ENCODE measurements at regions not wholly inside any gene's neighbourhood (a gene's known extent, or its start where the extent isn't known, plus 50 kb on each side); places are given as distances from the start of the nearest gene placed in this dataset.

DNA sequence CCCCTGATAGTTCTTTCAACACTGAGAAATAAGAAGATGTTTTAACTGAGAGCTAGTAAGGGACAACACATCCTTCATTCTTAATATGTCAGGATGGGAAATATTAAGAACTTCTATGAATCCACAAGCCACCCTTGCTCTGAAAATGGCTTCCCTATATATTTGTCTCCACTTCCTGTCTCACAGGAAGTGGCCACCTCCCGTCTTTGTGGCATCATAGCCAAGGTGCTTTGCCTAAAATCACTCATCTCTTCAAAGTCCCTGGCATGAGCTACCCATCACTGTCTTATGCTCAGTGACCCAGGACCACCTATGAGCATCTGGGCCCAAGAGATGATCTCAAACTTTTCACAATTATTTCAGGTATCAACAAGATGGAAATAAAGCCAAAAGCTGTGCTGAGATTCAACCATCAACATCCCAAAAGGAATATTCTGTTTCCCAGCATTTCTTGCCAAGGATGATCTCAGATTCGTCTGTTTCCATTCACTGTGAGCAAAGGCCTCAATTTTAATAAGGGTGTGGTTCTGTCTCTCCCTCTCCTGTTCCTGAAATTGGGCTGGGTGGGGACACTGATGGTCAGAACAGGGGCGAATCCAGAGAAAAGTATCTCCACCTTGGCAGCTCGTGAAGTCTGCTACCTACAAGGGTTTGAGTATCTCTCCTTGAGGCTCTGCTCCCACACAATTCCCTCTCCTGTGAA is 493.9 kb downstream of the MN1 start:
- Histone ChIP-seq H3K27ac (ENCODE audit: low read depth, low read length) (no peak overlapping the region), H2BK5ac (ENCODE audit: low read depth, low read length) (no peak overlapping the region), H3K27me3 (replicated peaks in 1 of 4; ENCODE audit: control insufficient read depth in 3 of 4, extremely low read depth in 1 of 4, insufficient read depth in 3 of 4, low read length in 3 of 4) (peaks cover 0 to 7% (median 0%) of the 10 kb centered on the region in 4 experiments; a peak in 2 of 7 replicates), H3K36me3 (ENCODE audit: control insufficient read depth in 2 of 4, insufficient read depth in 4 of 4, low read length in 3 of 4) (no peaks in the 10 kb centered on the region; a peak in 1 of 8 replicates), H2AFZ (ENCODE audit: low read length) (no peak overlapping the region), H3K4me3 (ENCODE audit: extremely low read depth in 1 of 4, insufficient read depth in 2 of 4, low read depth in 3 of 4, low read length in 4 of 4) (no peak overlapping the region), H2BK12ac (ENCODE audit: low read depth, low read length) (no peak overlapping the region), H3K23me2 (ENCODE audit: low read depth, low read length) (peaks cover 4% of the 10 kb centered on the region), H2AK5ac (ENCODE audit: low read depth, low read length) (no peak overlapping the region), H4K91ac (replicated peaks; ENCODE audit: insufficient read length, low read length) (no peak overlapping the region), H3K4me2 (ENCODE audit: insufficient read depth in 1 of 2, low read depth in 2 of 2, low read length in 2 of 2) (no peak overlapping the region), H3K79me2 (ENCODE audit: control insufficient read depth in 1 of 2, insufficient read depth in 2 of 2, low read length in 2 of 2) (no peaks in the 10 kb centered on the region; a peak in 1 of 4 replicates), H3K4me1 (replicated peaks in 1 of 4; ENCODE audit: control insufficient read depth in 3 of 4, insufficient read depth in 4 of 4, low read length in 3 of 4) (peaks cover 5 to 21% (median 14%) of the 10 kb centered on the region in 4 experiments; a peak in 6 of 7 replicates), H3K23ac (ENCODE audit: insufficient read length) (no peak overlapping the region), H3K9me3 (ENCODE audit: insufficient read depth in 2 of 2, low read depth in 1 of 2, low read length in 1 of 2) (no peaks in the 10 kb centered on the region), H3K18ac (ENCODE audit: extremely low read depth, low read length) (no peak overlapping the region), H2BK20ac (ENCODE audit: low read length) (no peak overlapping the region), H3K79me1 (ENCODE audit: low read depth, low read length) (no peaks in the 10 kb centered on the region), H4K8ac (ENCODE audit: extremely low read depth, insufficient read depth, low read length) (no peak overlapping the region), H3K56ac (replicated peaks; ENCODE audit: insufficient read length, low read depth, low read length) (no peak overlapping the region), H2BK120ac (replicated peaks; ENCODE audit: low read depth, low read length) (no peak overlapping the region), H3K9ac (replicated peaks in 1 of 4; ENCODE audit: extremely low read depth in 1 of 4, low read depth in 3 of 4, low read length in 3 of 4) (no peak overlapping the region), H3K14ac (ENCODE audit: insufficient read length) (no peak overlapping the region), H3K4ac (replicated peaks; ENCODE audit: insufficient read length, low read depth, low read length) (no peak overlapping the region), H2BK15ac (ENCODE audit: low read length) (no peak overlapping the region), H4K20me1 (replicated peaks in 1 of 2; ENCODE audit: control insufficient read depth in 1 of 2, insufficient read depth in 2 of 2, low read length in 2 of 2) (peaks cover 0 to 3% of the 10 kb centered on the region in 2 experiments), H4K5ac (ENCODE audit: insufficient read length, low read depth, low read length) (no peak overlapping the region)
- CTCF ChIA-PET (ENCODE audit: partially characterized antibody): interaction anchor here (0.9 to 2.0 kb wide), 6 partner anchors 11 to 201 kb away, joined by 3 to 6 read pairs (median 3); no protein-coding TSS in a partner anchor
- no peak for DNase-seq (ENCODE audit: low read depth in 1 of 2, low spot score in 2 of 2)
- WGBS, 2 experiments (ENCODE audit: extremely low coverage in 1 of 2, insufficient coverage in 1 of 2, insufficient read length in 1 of 2, insufficient replicate concordance in 2 of 2, low coverage in 1 of 2, low lambda C conversion rate in 2 of 2, missing lambda C conversion rate in 1 of 2): 96% methylated on average over 4 of the region's 4 CpGs; no CpG with 5 or more reads in 1 of the 2 experiments
- FAIRE-seq: no peak
- POLR2A ChIA-PET (ENCODE audit: partially characterized antibody): interaction anchor here (1.0 kb wide), 1 partner anchor 11 kb away, joined by 3 read pairs; no protein-coding TSS in a partner anchor
- TF ChIP-seq SRF (IDR thresholded peaks at IDR 0.05; ENCODE audit: low read depth, low read length): no peak
- no peak for TF ChIP-seq KDM5A (IDR thresholded peaks at IDR 0.05; ENCODE audit: low read length)
- no peak for TF ChIP-seq SP2 (IDR thresholded peaks at IDR 0.05; ENCODE audit: low read length)
- TF ChIP-seq, protein P1, sequence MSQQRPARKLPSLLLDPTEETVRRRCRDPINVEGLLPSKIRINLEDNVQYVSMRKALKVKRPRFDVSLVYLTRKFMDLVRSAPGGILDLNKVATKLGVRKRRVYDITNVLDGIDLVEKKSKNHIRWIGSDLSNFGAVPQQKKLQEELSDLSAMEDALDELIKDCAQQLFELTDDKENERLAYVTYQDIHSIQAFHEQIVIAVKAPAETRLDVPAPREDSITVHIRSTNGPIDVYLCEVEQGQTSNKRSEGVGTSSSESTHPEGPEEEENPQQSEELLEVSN (IDR thresholded peaks at IDR 0.05): no peak
- TF ChIP-seq, protein P2, sequence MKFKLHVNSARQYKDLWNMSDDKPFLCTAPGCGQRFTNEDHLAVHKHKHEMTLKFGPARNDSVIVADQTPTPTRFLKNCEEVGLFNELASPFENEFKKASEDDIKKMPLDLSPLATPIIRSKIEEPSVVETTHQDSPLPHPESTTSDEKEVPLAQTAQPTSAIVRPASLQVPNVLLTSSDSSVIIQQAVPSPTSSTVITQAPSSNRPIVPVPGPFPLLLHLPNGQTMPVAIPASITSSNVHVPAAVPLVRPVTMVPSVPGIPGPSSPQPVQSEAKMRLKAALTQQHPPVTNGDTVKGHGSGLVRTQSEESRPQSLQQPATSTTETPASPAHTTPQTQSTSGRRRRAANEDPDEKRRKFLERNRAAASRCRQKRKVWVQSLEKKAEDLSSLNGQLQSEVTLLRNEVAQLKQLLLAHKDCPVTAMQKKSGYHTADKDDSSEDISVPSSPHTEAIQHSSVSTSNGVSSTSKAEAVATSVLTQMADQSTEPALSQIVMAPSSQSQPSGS (IDR thresholded peaks at IDR 0.05; ENCODE audit: low read length): no peak
- TF ChIP-seq SIRT6 (IDR thresholded peaks at IDR 0.05; ENCODE audit: low read length): no peak
- TF ChIP-seq CEBPB (IDR thresholded peaks at IDR 0.05; ENCODE audit: low read depth, low read length): no peak

Data from H1 (cell line).